GM19372 (cell line): ENCODE measurements at regions not wholly inside any gene's neighbourhood (a gene's known extent, or its start where the extent isn't known, plus 50 kb on each side); places are given as distances from the start of the nearest gene placed in this dataset.

ENCODE experiments used
- ATAC-seq: cut with Tn5 transposase; IDR thresholded peaks from one replicate; pipeline ENCODE4 v1.9.1; 2021; ENCODE audit warnings: mild to moderate bottlenecking, low read depth, moderate library complexity; ENCODE audit not compliant: unreplicated experiment

DNA sequence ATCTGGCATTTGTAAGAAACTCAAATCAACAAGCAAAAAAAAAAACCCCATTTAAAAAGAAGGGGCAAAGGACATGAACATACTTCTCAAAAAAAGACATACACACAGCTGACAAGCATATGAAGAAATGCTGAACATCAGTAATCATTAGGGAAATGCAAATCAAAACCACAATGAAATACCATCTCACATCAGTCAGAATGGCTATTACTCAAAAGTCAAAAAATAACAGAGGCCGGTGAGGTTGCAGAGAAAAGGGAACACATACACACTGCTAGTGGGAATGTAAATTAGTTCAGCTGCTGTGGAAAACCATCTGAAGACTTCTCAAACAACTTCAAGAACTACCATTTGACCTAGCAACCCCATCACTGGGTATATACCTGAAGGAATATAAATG lies 199.4 kb upstream of the THBS1 start:
- ATAC-seq: no peak

DNA sequence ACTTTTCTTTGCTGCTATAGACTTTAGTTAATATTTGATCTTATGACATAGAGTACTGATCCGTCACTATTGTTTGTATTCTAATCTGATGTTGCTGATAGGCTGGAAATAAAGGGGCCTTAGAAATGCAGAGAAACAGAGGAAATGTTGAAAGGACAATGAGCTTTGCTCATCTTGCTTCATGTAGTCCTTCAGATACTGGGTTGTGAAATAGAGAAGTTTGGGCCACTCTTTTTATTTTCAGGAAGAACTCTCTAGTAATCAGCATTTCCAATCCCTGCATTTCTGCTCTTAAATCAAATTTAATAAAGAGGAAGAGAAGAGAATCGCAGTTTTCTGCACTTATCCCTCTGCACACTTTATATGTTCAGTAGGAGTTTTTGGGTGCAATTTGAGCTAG lies 192.8 kb upstream of the THBS1 start:
- ATAC-seq: no peak

DNA sequence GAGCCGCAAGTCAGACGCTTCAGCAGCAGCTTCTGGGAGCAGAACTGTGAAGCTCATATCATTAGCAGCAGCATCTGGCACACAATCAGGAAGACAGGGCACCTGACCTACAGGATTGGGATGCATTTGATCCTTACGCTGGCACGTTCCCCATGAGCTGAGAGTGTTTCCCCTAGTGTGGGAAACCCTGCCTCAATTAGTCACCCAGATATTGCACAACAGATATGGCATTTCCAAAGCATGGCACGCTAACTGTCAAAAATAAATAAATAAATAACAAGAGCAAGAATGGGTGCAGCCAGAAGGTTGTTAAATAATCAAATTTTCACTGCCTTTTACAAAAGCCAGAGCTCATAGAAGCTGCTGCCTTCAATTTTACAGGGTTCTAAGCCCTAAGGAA lies 189.6 kb upstream of the THBS1 start:
- ATAC-seq: no peak

DNA sequence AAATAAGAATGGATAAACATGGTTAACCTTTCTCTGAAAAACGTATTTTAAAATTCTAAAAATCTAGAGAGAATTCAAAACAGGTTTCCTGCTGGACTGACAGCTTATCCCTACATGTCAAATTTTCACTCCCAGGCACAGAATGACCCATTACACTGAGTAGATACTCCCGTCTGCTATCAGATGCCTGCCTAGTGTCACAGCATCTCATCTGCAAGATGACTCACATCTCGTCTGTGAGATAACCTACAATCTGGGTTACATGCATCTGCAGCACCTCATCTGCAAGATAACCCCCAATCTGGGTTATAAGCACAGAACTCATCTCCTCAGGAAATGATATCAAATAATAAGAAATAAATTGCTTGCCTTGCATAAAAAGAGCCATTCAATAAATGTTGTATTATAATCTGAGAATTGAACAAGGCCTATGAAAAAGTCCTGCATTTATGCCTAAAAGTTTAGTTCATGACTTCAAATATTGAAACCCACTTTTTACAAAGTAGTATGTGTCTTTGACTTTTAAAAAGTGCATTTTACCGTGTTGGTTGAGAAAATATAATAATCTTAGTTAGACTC lies 188.3 kb upstream of the THBS1 start:
- no peak for ATAC-seq

DNA sequence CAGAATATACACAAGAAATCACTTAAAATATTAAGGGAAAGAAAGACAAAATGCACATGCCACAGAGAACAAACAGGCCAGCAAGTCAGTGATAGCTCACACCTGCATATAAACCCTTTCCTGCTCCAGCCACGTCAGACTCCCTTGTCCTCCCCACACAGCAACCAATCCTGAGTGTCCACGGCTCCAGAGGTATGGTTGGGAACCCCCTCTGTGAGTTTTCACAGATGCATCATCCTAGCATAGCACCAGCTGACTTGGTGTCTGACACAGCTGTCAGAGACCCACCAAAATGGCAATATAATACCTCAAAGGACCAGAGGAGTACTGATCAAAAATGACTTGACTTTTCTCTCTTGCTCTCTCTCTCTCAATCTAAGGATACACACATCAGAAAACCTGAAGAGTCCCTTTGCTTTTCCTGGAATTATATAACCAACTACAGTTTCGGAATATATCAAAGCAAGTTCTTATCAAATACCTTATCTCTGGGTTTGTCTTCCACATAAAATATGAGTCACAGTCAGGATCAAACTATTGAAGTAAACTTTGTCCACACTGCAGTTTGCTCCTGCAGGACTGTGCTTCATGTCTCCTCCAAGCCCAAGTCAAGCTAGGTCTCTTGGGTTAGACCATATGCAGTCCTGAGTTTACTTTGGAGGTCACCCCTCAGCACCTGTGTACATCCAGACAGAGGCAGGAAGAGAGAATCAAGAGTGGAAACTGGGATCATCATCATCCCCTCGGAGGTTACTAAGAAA lies 187.1 kb upstream of the THBS1 start:
- ATAC-seq: no peak

DNA sequence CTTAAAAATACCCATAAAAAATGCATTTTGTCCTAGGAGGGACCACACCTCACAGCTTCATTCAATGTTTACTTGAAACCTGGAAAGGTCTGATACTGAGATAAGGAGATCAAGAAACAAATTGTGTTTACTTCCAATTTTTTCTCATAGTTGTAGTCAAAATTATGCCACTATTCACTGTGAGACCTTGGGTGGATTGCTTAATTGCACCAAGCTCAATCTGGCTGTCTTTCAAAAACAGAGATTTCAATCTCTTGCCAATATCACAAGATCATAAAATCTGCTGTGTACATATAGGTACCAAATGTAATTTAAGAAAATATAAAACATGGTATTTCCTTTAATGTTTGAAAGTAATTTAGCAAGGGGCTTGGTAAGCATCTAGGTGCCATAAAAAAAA lies 186.4 kb upstream of the THBS1 start:
- ATAC-seq: no peak

DNA sequence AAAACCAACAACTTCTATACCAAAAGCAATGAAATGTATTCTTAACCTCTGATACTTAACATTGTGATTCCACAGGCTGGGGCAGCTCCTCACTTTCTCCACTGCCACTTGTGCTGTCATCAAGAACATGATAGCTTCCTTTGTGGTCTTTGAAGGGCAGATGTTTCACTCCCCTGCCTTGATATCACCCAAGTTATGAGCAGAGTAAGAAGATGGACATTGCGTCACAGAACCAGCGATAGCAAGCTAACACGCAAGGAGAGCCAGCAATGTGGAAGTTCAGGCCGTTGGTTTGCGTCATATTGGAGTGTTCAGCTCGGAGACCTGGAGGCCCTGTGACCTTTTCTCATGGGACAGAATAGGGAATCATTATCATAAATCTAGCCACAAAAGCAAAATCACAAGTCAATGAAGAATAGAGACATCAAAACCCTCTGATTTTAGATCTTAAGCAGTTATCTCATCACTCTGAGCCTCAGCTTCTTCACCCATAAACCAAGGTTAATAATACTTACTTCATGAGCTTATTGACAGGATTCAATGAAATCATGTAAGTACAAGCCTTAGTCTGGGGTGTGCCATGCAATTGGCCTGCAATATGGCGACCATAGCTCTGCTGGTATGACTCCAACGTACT lies 183.8 kb upstream of the THBS1 start:
- no peak for ATAC-seq

DNA sequence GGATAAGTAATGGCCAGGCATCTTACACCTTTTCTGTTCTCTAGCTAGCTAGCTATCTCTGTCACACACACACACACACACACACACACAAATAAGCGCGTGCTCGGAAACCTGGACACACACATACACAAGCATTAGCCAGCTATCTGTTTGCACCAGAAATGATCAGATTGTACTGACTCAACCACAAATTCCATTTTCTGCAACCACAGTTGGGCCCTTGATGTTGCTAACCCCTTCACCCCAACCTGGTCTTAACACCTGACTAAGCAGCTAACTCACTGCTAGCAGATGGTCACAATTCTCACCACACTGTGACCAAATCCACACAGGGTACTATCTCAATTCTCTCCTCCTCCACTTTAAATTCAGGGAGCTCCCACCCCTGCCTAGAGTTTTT lies 183.0 kb upstream of the THBS1 start:
- ATAC-seq: no peak

DNA sequence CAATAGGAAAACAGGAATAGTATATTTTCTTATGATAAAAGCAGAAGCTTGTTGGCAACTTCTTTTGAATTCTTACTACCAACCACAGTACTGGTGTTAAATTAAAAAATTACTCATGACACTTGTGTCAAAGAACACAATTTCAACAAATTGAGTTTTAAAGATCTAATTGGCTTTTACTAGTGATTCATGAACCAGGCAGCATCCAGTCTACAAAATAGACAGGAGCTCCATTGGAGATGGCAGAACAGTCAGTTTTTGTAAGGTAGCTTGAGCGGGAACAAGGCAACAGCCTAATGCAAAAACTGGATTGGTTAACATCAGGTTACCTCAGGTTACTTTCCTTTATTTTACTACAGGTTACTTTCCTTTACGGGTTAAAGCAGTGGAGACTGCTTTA lies 181.3 kb upstream of the THBS1 start:
- ATAC-seq: no peak

DNA sequence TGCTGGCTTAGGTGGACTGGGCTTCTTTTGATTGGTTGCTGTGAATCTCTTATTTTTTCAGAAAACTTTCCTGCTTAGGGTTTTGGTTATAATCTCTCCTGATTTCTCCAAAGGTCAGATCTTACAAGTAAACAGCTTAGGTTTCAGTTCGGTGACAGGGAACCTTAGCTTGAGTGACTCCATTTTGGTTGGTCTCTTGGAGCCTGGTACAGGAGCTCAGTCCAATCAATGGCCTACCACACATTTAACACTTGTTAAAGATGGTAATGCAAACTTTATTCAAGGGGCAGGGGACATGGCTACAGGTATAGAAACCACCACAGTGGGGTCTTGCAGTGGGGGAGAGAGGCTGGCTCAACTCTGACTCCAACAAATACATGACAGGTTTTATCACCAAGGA lies 180.9 kb upstream of the THBS1 start:
- no peak for ATAC-seq

DNA sequence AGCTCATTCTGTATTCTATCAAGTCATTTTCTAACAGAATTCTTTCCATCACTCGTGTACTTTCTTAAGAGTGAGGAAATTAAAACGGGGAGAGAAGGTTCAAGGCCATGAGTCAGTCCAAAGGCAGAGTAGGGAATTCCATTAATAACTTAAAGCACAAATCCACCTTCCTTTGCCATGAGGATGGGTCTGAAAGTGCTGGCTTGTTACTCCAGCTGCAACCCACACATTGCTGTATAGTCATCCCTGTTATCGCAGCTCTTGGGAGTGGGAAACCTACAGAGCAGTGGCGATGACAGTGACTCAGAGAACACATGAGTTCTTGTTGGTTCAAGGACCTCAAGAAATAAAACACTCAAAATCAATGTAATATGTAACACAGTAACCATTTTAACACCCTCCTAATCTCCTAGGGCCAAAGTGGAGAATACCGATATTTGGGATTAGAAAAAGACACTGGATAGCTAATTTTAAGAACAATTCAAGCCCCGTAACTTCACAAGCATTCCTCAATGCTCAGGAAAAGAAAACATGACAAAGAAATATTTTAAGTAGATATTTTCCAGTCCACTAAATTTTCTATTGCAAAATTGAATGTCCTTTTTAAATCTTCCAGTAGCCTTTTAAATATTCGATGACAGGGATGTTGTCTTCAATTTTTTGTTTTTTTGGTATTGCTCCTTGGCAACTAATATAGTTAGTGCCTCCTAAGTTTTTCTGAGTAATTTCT lies 179.9 kb upstream of the THBS1 start:
- ATAC-seq: no peak

DNA sequence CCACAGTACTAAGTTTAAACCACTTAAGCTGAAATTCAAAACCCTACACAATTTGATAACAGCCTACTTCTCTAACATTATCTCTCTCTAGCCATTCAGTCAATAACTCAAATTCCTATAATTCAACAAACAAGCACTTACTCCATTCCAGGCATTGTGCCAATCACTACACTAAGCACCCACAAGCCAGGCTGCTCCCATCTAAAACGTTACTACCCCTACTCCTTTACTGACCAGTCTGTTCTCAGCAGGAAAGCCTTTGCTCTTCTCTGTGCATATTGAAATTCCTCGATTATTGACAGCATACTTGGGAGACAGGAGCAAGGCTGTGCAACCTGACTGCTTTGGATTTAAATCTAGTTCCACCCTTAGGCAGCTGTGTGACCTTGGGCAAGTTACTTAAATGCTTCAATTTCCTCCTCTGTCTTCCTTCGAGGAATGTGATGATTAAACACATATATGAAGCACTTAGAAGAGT lies 177.2 kb upstream of the THBS1 start:
- ATAC-seq: no peak

DNA sequence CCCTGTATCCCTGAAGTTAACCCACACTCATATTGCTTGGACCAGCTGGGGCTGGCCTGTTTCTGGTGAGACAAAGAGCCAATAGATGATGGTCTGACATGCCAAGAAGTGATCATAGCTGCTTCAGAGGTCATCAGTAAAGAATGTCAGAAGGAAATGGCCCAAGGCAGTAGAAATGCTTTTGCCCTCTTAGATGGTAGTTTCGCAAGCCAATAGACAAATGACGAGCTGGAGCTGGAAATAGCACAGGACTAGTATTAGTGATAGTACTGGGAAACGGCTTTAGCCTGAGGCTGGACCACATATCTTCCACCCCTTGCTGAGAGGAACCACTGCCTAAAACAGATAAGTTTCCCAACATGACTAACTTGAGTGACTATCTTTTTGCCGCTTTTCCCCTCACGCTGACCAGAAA lies 176.1 kb upstream of the THBS1 start:
- ATAC-seq: no peak

DNA sequence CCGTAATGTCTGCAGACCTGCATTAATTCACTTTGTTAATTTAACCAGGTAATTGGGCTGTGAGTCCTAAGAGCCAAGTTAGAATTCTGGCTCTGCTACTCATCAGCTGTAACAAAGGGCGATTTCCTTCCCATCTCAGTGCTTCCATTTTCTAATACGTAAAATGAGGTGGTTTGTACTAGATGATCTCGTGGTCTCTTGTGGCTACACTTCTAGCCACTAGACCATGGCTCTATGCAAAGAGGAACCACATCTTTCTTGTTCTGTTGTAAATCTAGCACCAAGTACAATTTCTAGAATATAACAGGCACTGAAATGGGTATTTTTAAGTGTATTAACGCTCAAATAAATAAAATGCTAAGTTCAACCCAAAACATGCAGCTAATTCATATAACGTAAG lies 174.4 kb upstream of the THBS1 start:
- no peak for ATAC-seq

DNA sequence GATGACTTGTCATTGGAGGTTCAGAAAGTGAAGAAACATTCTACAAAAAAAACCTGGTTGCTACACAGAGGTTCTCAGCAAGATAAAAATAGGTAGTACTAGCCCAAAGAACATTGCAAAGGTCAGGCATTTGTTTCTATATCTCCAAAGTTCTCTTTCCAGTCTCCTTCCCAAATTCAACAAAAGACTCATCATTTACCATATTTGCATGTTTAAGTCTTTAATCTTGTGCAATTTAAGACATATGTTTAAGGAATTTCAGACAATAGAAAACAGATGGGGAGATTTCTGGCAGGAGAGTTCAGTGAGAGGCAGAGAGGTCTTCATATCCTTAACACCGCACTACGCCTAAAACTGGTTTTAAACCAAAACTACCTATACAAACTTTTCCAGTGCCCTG lies 173.8 kb upstream of the THBS1 start:
- no peak for ATAC-seq

DNA sequence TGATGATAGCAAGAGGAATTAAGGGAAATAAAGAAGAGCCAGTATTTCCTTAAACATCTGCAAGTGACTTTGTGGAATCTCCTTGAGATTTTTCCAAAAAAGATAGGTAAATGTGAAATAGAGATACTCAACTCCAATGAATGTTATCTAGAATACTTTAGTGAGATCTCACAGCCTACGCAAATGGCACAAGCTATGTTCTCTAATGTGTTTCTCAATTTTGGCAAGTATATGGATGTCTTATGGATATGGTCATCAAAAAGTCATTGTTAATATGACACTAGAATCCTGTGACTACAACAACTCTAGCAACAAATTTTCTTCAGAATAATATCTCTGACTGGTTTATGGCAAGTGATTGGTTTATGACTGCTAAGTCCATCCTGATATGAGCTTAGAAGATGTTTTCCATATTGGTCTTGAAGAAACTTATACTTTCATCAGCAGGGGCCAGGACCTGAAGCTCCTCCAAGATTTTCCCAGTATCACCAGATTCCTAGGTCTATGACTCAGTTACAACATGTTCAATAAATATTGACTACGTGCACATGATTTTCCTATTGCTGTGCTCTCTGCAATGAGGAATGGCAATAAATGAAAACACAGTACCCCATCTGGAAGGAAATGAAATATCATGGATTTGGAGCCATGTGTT lies 170.9 kb upstream of the THBS1 start:
- ATAC-seq: no peak

DNA sequence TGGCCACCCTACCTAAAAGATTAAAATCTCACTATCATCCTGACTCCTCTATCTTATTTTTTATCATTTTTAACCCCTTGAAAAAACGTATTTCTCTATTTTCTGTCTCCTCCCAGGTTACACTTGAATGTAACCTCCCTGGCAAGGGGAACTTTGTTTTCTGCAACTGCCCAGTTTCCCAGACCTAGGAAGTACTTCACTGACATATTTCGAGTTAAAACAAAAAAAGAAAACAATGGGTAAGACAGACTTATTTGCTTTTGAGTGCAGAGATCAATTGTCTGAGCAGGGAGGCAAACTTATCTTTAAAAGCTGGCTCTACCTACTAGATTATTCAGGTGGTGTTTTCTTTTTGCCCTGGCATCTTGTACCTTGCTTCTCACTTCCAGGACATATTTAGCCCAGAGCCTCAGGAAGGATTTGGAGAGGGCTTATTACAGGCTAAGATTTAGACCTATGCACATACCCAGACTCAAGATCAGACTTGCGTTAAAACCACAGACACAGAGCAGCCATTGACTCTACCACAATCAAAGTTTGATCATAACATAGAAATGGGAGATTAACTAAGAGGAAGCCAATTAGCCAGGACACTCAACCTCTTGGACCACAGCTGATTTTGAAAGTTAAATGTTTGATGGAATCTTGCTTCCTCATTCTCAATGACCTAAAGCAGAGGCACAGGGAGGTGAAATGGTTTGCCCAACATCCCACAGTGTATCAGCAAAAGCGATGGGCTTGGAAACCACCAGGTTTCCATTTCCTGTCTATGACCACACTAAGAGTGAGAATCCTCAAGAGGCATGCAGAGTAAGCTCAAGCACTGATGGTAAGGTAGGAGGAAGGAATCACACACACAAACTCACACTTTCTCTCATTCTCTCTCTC lies 169.5 kb upstream of the THBS1 start:
- peak; percentile 86 for ATAC-seq

DNA sequence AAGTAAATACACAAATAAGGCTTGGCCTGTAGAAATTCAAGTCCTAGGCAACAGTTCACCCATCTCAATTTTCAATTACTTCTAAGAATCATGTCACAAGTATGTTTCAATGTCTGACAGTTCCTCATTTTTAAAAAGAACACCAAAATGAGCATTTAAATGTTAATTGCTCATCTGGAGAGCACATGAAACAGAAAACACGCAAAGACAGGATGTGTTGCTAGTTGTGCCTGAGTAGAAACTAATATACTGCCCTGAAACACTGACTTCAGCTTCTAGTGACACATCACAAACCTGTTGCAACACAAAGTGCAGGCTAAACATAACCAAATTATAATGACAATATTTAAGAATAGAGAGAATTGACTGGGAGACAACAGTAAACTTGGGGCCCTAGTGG lies 167.3 kb upstream of the THBS1 start:
- ATAC-seq: no peak

DNA sequence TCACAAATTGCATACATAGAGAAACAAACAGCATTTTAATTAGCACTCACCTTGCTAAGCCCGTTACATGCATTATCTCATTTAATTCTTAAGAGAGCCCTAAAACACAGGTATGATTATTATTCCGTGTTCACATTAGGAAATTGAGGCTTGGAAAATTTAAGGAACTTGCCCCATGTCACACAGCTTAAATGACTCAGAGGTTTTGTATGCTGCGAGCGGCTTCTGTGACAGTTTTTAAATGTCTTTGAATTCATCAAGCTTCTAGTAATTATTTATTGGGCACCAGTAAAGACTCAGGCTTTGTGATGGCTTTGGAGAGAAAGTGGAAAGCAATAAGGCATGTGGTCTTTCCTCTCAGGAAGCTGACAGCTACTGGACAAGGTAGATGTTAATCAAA lies 166.7 kb upstream of the THBS1 start:
- ATAC-seq: no peak

DNA sequence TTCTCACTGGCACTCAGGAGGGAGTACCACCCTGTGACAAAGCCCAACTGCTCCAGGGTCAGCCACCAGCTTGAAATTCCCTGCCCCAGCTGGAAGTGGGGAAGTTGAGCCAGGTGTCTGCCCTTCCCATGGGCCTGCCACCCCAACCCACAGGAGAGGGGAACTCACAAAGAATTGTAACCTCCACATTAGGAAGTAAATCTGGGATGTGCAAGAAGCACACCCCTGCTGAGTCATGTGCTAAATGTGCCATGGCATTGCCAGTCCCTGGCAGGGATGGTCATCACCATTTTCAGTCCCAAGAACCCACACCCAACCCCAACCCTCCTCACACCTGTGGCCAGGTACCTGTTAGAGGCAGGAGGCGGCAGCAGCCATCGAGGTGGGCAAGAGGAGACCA lies 165.2 kb upstream of the THBS1 start:
- ATAC-seq: no peak
